GM23248 (cell line): ENCODE measurements at regions not wholly inside any gene's neighbourhood (a gene's known extent, or its start where the extent isn't known, plus 50 kb on each side); places are given as distances from the start of the nearest gene placed in this dataset.

ENCODE experiments used
- EZH2 ChIP-seq: fragments of 200-600 bp; sonication (generic); IDR thresholded peaks from 2 replicates; pipeline ENCODE4 v1.6.1; 2018; ENCODE audit warnings: antibody characterized with exemption, mild to moderate bottlenecking; ENCODE audit not compliant: insufficient read depth, poor library complexity, severe bottlenecking
- EZH2phosphoT487 ChIP-seq: fragments of 200-600 bp; sonication (generic); IDR thresholded peaks from 2 replicates; pipeline ENCODE4 v1.6.1; 2018; ENCODE audit warnings: antibody characterized with exemption, moderate library complexity, mild to moderate bottlenecking, low read depth; ENCODE audit not compliant: insufficient read depth

GRCh38 chr2:113828049-113828742 is 61.7 kb upstream of the ACTR3 start:
- TF ChIP-seq EZH2phosphoT487 (no peak), EZH2 (no peak)
